GM12878 (cell line): ENCODE measurements at regions not wholly inside any gene's neighbourhood (a gene's known extent, or its start where the extent isn't known, plus 50 kb on each side); places are given as distances from the start of the nearest gene placed in this dataset.

Experiments
- ATAC-seq: fragments of 200-7000 bp; cut with Tn5 transposase; 3 replicates; pipeline ENCODE4 v1.9.1; 2020; ENCODE audit warnings: mild to moderate bottlenecking, moderate library complexity
- BruUV-seq: library from RNA; stranded (reverse); fragments of 400-500 nt; replicated peaks from 2 replicates; lab custom pipeline; 2021; lab: Mats Ljungman, UMichigan
- CTCF ChIA-PET: fragments of 300-600 bp; sonication (Branson Sonifier 250); formaldehyde crosslinking; extraction: SDS; loops from one replicate; lab custom pipeline; 2021; ENCODE audit warnings: inconsistent platforms; lab: Yijun Ruan, JAX
- POLR2A ChIA-PET: fragments of 350-600 bp; formaldehyde crosslinking; extraction: SDS; loops from one replicate; lab custom pipeline; 2021; ENCODE audit warnings: inconsistent platforms; lab: Charles Lee
- RAD21 ChIA-PET: fragments of 300-600 bp; sonication (Branson Sonifier 250); formaldehyde crosslinking; loops from one replicate; lab custom pipeline; 2023; ENCODE audit warnings: antibody characterized with exemption; ENCODE audit not compliant: unreplicated experiment; lab: Charles Lee
- SMC1A ChIA-PET: fragments of 300-600 bp; sonication (Branson Sonifier 250); formaldehyde crosslinking; loops from one replicate; lab custom pipeline; 2023; ENCODE audit not compliant: unreplicated experiment, uncharacterized antibody; lab: Charles Lee
- DNase-seq: peaks from one replicate; pipeline ENCODE4 v3.0.0-alpha.2; 2011; ENCODE audit warnings: low read depth, low spot score
- FAIRE-seq: peaks from 3 replicates; lab custom pipeline; 2011; peaks lifted over from hg19 to GRCh38; lab: Jason Lieb, UNC
- H2AFZ ChIP-seq: 2 replicates; pipeline ENCODE4 v1.6.0; 2011; ENCODE audit warnings: low read depth, low read length, control low read depth; ENCODE audit not compliant: control insufficient read depth
- H3K27ac ChIP-seq: 2 replicates; pipeline ENCODE4 v1.5.1; 2011; ENCODE audit warnings: control low read depth; ENCODE audit not compliant: control insufficient read depth, insufficient read depth
- H3K27me3 ChIP-seq, 2 experiments: replicated peaks in 1 of 2; 2 replicates each; pipeline versions ENCODE4 v1.6.0 to v1.6.1; 2011; ENCODE audit warnings: low read length in 1 of 2; ENCODE audit not compliant: control insufficient read depth in 2 of 2, insufficient read depth in 2 of 2
- H3K36me3 ChIP-seq, 2 experiments: 2 replicates each; pipeline ENCODE4 v1.5.1; 2011; ENCODE audit warnings: low read length in 1 of 2; ENCODE audit not compliant: control insufficient read depth in 2 of 2, insufficient read depth in 2 of 2
- H3K4me1 ChIP-seq: 2 replicates; pipeline ENCODE4 v1.6.1; 2011; ENCODE audit warnings: mild to moderate bottlenecking, low read length, moderate library complexity, mixed read lengths; ENCODE audit not compliant: control insufficient read depth, insufficient read depth
- H3K4me2 ChIP-seq: 2 replicates; pipeline ENCODE4 v1.6.0; 2011; ENCODE audit warnings: control low read depth; ENCODE audit not compliant: control insufficient read depth, insufficient read depth
- H3K4me3 ChIP-seq: fragments of 200-600 bp; sonication (generic); 2 replicates; pipeline ENCODE4 v1.5.1; 2016
- H3K79me2 ChIP-seq: 2 replicates; pipeline ENCODE4 v1.6.0; 2011; ENCODE audit warnings: low read length; ENCODE audit not compliant: control insufficient read depth, insufficient read depth
- H3K9ac ChIP-seq: 2 replicates; pipeline ENCODE4 v1.8.0; 2011; ENCODE audit warnings: low read length, control low read depth, mixed read lengths; ENCODE audit not compliant: control insufficient read depth, insufficient read depth
- H3K9me3 ChIP-seq: replicated peaks from 3 replicates; pipeline ENCODE4 v1.5.1; 2011; ENCODE audit warnings: mild to moderate bottlenecking, low read length; ENCODE audit not compliant: control insufficient read depth, insufficient read depth
- H4K20me1 ChIP-seq: 2 replicates; pipeline ENCODE4 v1.6.0; 2011; ENCODE audit not compliant: control insufficient read depth, insufficient read depth
- BCLAF1 ChIP-seq: fragments of 450-650 bp; IDR thresholded peaks from 2 replicates; pipeline ENCODE4 v1.6.1; 2017; ENCODE audit warnings: antibody characterized with exemption, mild to moderate bottlenecking, moderate library complexity
- BHLHE40 ChIP-seq, 2 experiments: fragments of 450-650 bp in 1 of 2; IDR thresholded peaks; 2 replicates each; pipeline ENCODE4 v1.6.1; 2011 to 2017; ENCODE audit warnings: low read depth in 2 of 2, borderline replicate concordance in 1 of 2, improper control_type of control experiment in 1 of 2, low read length in 1 of 2, mild to moderate bottlenecking in 1 of 2
- CBX3 ChIP-seq: fragments of 200-600 bp; sonication (generic); IDR thresholded peaks from 2 replicates; pipeline ENCODE4 v1.6.1; 2016; ENCODE audit warnings: low read depth, borderline replicate concordance
- EED ChIP-seq: sonication (generic); IDR thresholded peaks from 2 replicates; pipeline ENCODE4 v1.6.1; 2016; ENCODE audit warnings: antibody characterized with exemption, low read depth
- GATAD2B ChIP-seq: fragments of 450-650 bp; conservative IDR thresholded peaks from 2 replicates; pipeline ENCODE4 v1.6.1; 2017; ENCODE audit warnings: low read depth, mild to moderate bottlenecking, moderate library complexity
- NFIC ChIP-seq: IDR thresholded peaks from 2 replicates; pipeline ENCODE4 v1.6.1; 2012; ENCODE audit warnings: low read depth, mild to moderate bottlenecking, inconsistent platforms, low read length, moderate library complexity
- SIN3A ChIP-seq: IDR thresholded peaks from 2 replicates; pipeline ENCODE4 v1.6.1; 2012; ENCODE audit warnings: low read depth, low read length, improper control_type of control experiment
- SREBF1 ChIP-seq: IDR thresholded peaks from 2 replicates; pipeline ENCODE4 v1.6.1; 2012; ENCODE audit warnings: mild to moderate bottlenecking, low read length
- ZBTB33 ChIP-seq: fragments of 450-650 bp; IDR thresholded peaks from 2 replicates; pipeline ENCODE4 v1.6.1; 2017; ENCODE audit warnings: mild to moderate bottlenecking
- ZNF687 ChIP-seq: fragments of 450-650 bp; IDR thresholded peaks from 2 replicates; pipeline ENCODE4 v1.6.1; 2017; ENCODE audit warnings: mild to moderate bottlenecking, moderate library complexity
- ZSCAN29 ChIP-seq: fragments of 450-650 bp; IDR thresholded peaks from 2 replicates; pipeline ENCODE4 v1.6.1; 2017; ENCODE audit warnings: mild to moderate bottlenecking, moderate library complexity
- WGBS: methylation state at CpG from one replicate; pipeline ENCODE4 v1.1.6; 2016; ENCODE audit warnings: low lambda C conversion rate; ENCODE audit not compliant: insufficient replicate concordance, insufficient coverage; ENCODE audit errors: missing lambda C conversion rate; 5-methylcytosine and 5-hydroxymethylcytosine counted together
- in situ Hi-C: fragments of 300-500 bp; cut with MboI; formaldehyde crosslinking; loops from 9 replicates; pipeline ENCODE4 v1.14.3; 2018; ENCODE audit warnings: mixed read lengths
- intact Hi-C: fragments of 100-400 bp; cut with micrococcal nuclease; formaldehyde crosslinking; loops from one replicate; pipeline ENCODE4 v1.14.2; 2022; ENCODE audit not compliant: unreplicated experiment
- TF ChIP-seq, protein P1 (sequence below): fragments of 450-650 bp; IDR thresholded peaks from 2 replicates; pipeline ENCODE4 v1.6.1; 2014; ENCODE audit warnings: mild to moderate bottlenecking

GRCh38 chr6:166841216-166841615 lies 115.1 kb downstream of the RNASET2 start (continued):
- TF ChIP-seq SREBF1: no peak

DNA sequence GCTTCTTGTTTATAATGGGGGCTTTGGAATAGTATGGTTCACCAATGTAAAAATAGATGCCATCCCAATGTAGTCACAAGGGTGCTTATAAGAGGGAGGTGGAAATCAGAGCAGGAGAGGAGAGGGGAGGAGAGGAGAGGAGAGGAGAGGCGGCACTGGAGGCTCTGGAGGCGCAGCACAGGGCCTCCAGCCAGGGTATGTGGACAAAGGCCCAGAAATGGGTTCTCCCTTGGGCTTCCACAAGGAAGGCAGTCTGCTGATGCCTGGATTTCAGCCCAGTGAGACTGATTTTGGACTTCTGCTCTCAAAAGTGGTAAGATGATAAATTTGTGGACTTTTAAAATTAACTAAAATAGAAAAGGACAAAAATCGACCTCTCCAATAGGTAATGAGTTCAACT lies 116.8 kb downstream of the RNASET2 start:
- POLR2A ChIA-PET: no interaction called here
- Histone ChIP-seq H3K4me1 (no peaks in the 10 kb centered on the region), H3K9ac (no peak overlapping the region), H3K9me3 (peaks cover 8% of the 10 kb centered on the region), H3K27ac (no peak overlapping the region), H3K4me2 (no peak overlapping the region), H4K20me1 (no peaks in the 10 kb centered on the region), H3K4me3 (no peak overlapping the region), H3K79me2 (no peaks in the 10 kb centered on the region), H2AFZ (no peak overlapping the region), H3K27me3 (no peaks in the 10 kb centered on the region), H3K36me3 (no peaks in the 10 kb centered on the region)
- CTCF ChIA-PET: no interaction called here
- DNase-seq (no peak), FAIRE-seq (no peak), ATAC-seq (no peak)
- in situ Hi-C loops: no loop called here
- SMC1A ChIA-PET: interaction anchor here (1.1 kb wide), 1 partner anchor 9 kb away, joined by 3 read pairs; no protein-coding TSS in a partner anchor
- 67% methylated on average over 3 of the region's 3 CpGs for WGBS
- intact Hi-C loops: no loop called here
- BruUV-seq: no TSS peak
- RAD21 ChIA-PET: no interaction called here
- TF ChIP-seq ZSCAN29 (no peak), BHLHE40 (IDR thresholded peaks at IDR 0.05; ENCODE audit: borderline replicate concordance in 1 of 2, low read depth in 2 of 2, low read length in 1 of 2) (no peak), NFIC (no peak), SIN3A (no peak), EED (no peak), GATAD2B (no peak), CBX3 (no peak), BCLAF1 (no peak), ZNF687 (no peak), ZBTB33 (no peak)
- TF ChIP-seq, protein P1, sequence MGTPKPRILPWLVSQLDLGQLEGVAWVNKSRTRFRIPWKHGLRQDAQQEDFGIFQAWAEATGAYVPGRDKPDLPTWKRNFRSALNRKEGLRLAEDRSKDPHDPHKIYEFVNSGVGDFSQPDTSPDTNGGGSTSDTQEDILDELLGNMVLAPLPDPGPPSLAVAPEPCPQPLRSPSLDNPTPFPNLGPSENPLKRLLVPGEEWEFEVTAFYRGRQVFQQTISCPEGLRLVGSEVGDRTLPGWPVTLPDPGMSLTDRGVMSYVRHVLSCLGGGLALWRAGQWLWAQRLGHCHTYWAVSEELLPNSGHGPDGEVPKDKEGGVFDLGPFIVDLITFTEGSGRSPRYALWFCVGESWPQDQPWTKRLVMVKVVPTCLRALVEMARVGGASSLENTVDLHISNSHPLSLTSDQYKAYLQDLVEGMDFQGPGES: no peak
